HG03565 (cell line): ENCODE measurements at regions not wholly inside any gene's neighbourhood (a gene's known extent, or its start where the extent isn't known, plus 50 kb on each side); places are given as distances from the start of the nearest gene placed in this dataset.
"Not testable (repeated sequence)": the region's sequence is repeated elsewhere in the genome, so short reads cannot be mapped to it uniquely, and the experiment has no call there.

Experiments
- ATAC-seq: cut with Tn5 transposase; IDR thresholded peaks from one replicate; pipeline ENCODE4 v1.9.1; 2021; ENCODE audit warnings: mild to moderate bottlenecking, moderate library complexity; ENCODE audit not compliant: unreplicated experiment

GRCh38 chr2:78778756-78779510, 246.6 kb upstream of the REG3G start:
- no peak for ATAC-seq

- no peak for ATAC-seq
Observed at GRCh38 chr2:78779761-78780160, 245.7 kb upstream of the REG3G start.

- no peak for ATAC-seq
Observed at GRCh38 chr2:78780256-78780655, 245.2 kb upstream of the REG3G start.

GRCh38 chr2:78780864-78781583, 244.5 kb upstream of the REG3G start:
- no peak for ATAC-seq

- no peak for ATAC-seq
Observed at GRCh38 chr2:78782196-78782595, 243.3 kb upstream of the REG3G start.

GRCh38 chr2:78811955-78812610, 213.4 kb upstream of the REG3G start:
- ATAC-seq, result no peak

GRCh38 chr2:78814331-78814986, 211.0 kb upstream of the REG3G start:
- ATAC-seq, result no peak

- ATAC-seq, result no peak
Observed at GRCh38 chr2:78817430-78817829, 208.1 kb upstream of the REG3G start.

GRCh38 chr2:78832481-78832880, 193.0 kb upstream of the REG3G start:
- ATAC-seq, result no peak

- ATAC-seq, result no peak
Observed at GRCh38 chr2:78839259-78839658, 186.2 kb upstream of the REG3G start.

GRCh38 chr2:78840311-78840710, 185.2 kb upstream of the REG3G start:
- not testable (repeated sequence) for ATAC-seq

- no peak for ATAC-seq
Observed at GRCh38 chr2:78845664-78846185, 179.8 kb upstream of the REG3G start.

- ATAC-seq, result peak; percentile 61
Observed at GRCh38 chr2:78861546-78861945, 164.0 kb upstream of the REG3G start.

GRCh38 chr2:78864205-78864604, 161.3 kb upstream of the REG3G start:
- ATAC-seq, result no peak

- no peak for ATAC-seq
Observed at GRCh38 chr2:78865667-78866066, 159.8 kb upstream of the REG3G start.

- ATAC-seq, result no peak
Observed at GRCh38 chr2:78870343-78870967, 155.0 kb upstream of the REG3G start.

GRCh38 chr2:78873526-78873925, 152.0 kb upstream of the REG3G start:
- ATAC-seq, result no peak

- no peak for ATAC-seq
Observed at GRCh38 chr2:78876316-78876688, 149.2 kb upstream of the REG3G start.

- ATAC-seq, result no peak
Observed at GRCh38 chr2:78887446-78887845, 138.1 kb upstream of the REG3G start.

GRCh38 chr2:78890935-78891334, 134.6 kb upstream of the REG3G start:
- ATAC-seq, result no peak

- ATAC-seq, result no peak
Observed at GRCh38 chr2:78892295-78892694, 133.2 kb upstream of the REG3G start.
